Endothelial cell of umbilical vein (primary cell): ENCODE measurements at regions not wholly inside any gene's neighbourhood (a gene's known extent, or its start where the extent isn't known, plus 50 kb on each side); places are given as distances from the start of the nearest gene placed in this dataset.

Experiments
- BruUV-seq: library from RNA; stranded (reverse); fragments of 400-500 nt; replicated peaks from 2 replicates; lab custom pipeline; 2021; lab: Mats Ljungman, UMichigan
- CTCF ChIA-PET: fragments of 300-600, 350-600 bp; sonication (Branson Sonifier 250); formaldehyde crosslinking; loops from one replicate; lab custom pipeline; 2021; ENCODE audit warnings: antibody characterized with exemption, inconsistent platforms; lab: Charles Lee
- POLR2A ChIA-PET: fragments of 300-600, 350-600 bp; sonication (Branson Sonifier 250); formaldehyde crosslinking; loops from one replicate; lab custom pipeline; 2021; ENCODE audit warnings: antibody characterized with exemption, inconsistent platforms; lab: Charles Lee
- DNase-seq: peaks from one replicate; pipeline ENCODE4 v3.0.0-alpha.2; 2011; ENCODE audit warnings: low read depth, low spot score
- FAIRE-seq: peaks from 2 replicates; lab custom pipeline; 2011; peaks lifted over from hg19 to GRCh38; lab: Jason Lieb, UNC
- H2AFZ ChIP-seq: 2 replicates; pipeline ENCODE4 v1.6.0; 2012; ENCODE audit warnings: low read depth, low read length, control low read depth, inconsistent platforms
- H3K27ac ChIP-seq: 2 replicates; pipeline ENCODE4 v1.5.1; 2011; ENCODE audit warnings: low read depth, mild to moderate bottlenecking, control low read depth, low read length, moderate library complexity; ENCODE audit not compliant: insufficient read depth
- H3K27me3 ChIP-seq, 2 experiments: 2 replicates each; pipeline versions ENCODE4 v1.6.0 to v1.6.1; 2011; ENCODE audit warnings: low read length in 2 of 2, mixed read lengths in 1 of 2; ENCODE audit not compliant: control insufficient read depth in 2 of 2, insufficient read depth in 2 of 2
- H3K36me3 ChIP-seq, 2 experiments: 2 replicates in 1 of 2; 3 replicates in 1 of 2; pipeline ENCODE4 v1.5.1; 2011; ENCODE audit warnings: low read length in 2 of 2, mild to moderate bottlenecking in 1 of 2, moderate library complexity in 1 of 2; ENCODE audit not compliant: control insufficient read depth in 2 of 2, insufficient read depth in 2 of 2; ENCODE audit errors: extremely low read depth in 1 of 2
- H3K4me1 ChIP-seq: 3 replicates; pipeline ENCODE4 v1.5.1; 2011; ENCODE audit warnings: mild to moderate bottlenecking, low read length; ENCODE audit not compliant: control insufficient read depth, insufficient read depth; ENCODE audit errors: extremely low read depth
- H3K4me2 ChIP-seq: 2 replicates; pipeline ENCODE4 v1.6.1; 2011; ENCODE audit warnings: low read length, control low read depth, mixed read lengths; ENCODE audit not compliant: insufficient read depth
- H3K4me3 ChIP-seq, 3 experiments: fragments of 200-600 bp in 1 of 3; sonication (generic), shearing (Covaris generic) in 1 of 3; replicated peaks in 1 of 3; 2 replicates each; pipeline ENCODE4 v1.5.1; 2011 to 2016; ENCODE audit warnings: control low read depth in 3 of 3, low read length in 3 of 3, mild to moderate bottlenecking in 2 of 3, inconsistent platforms in 1 of 3, low read depth in 1 of 3, moderate library complexity in 1 of 3; ENCODE audit not compliant: insufficient read depth in 1 of 3
- H3K79me2 ChIP-seq: 2 replicates; pipeline ENCODE4 v1.6.0; 2012; ENCODE audit warnings: low read length, inconsistent platforms; ENCODE audit not compliant: control insufficient read depth, insufficient read depth
- H3K9ac ChIP-seq: replicated peaks from 2 replicates; pipeline ENCODE3; 2011; ENCODE audit warnings: low read length, control low read depth; ENCODE audit not compliant: insufficient read depth; ENCODE audit errors: extremely low read depth
- H3K9me1 ChIP-seq: replicated peaks from 3 replicates; pipeline ENCODE4 v1.6.0; 2011; ENCODE audit warnings: mild to moderate bottlenecking, low read length; ENCODE audit not compliant: control insufficient read depth, insufficient read depth; ENCODE audit errors: extremely low read depth
- H3K9me3 ChIP-seq: replicated peaks from 2 replicates; pipeline ENCODE4 v1.5.1; 2012; ENCODE audit warnings: low read length, inconsistent platforms; ENCODE audit not compliant: control insufficient read depth, insufficient read depth
- H4K20me1 ChIP-seq: replicated peaks from 2 replicates; pipeline ENCODE3; 2011; ENCODE audit warnings: mild to moderate bottlenecking, low read length; ENCODE audit not compliant: control insufficient read depth, insufficient read depth; ENCODE audit errors: extremely low read depth
- CTCF ChIP-seq, 2 donors: IDR thresholded peaks; 1 replicate in 1 of 2; 2 replicates in 1 of 2; pipeline ENCODE4 v1.5.1; 2011; ENCODE audit warnings: low read length in 2 of 2, mild to moderate bottlenecking in 2 of 2, moderate library complexity in 2 of 2, control low read depth in 1 of 2, inconsistent platforms in 1 of 2, low read depth in 1 of 2; ENCODE audit not compliant: insufficient read depth in 1 of 2; ENCODE audit errors: extremely low read depth in 1 of 2
- EZH2 ChIP-seq: IDR thresholded peaks from 2 replicates; pipeline ENCODE4 v1.6.1; 2012; ENCODE audit warnings: borderline replicate concordance, low read depth, mild to moderate bottlenecking, moderate library complexity, low read length, inconsistent platforms; ENCODE audit not compliant: severe bottlenecking
- FOS ChIP-seq: IDR thresholded peaks from 2 replicates; pipeline ENCODE4 v1.6.1; 2011; ENCODE audit warnings: mild to moderate bottlenecking, low read length, moderate library complexity, borderline replicate concordance; ENCODE audit not compliant: insufficient read depth
- GATA2 ChIP-seq: IDR thresholded peaks from 2 replicates; pipeline ENCODE4 v1.7.0; 2011; ENCODE audit warnings: low read depth, mild to moderate bottlenecking, moderate library complexity, mixed read lengths, low read length; ENCODE audit not compliant: insufficient read length, insufficient read depth
- JUN ChIP-seq: IDR thresholded peaks from 2 replicates; pipeline ENCODE4 v1.6.1; 2011; ENCODE audit warnings: borderline replicate concordance, low read depth; ENCODE audit not compliant: insufficient read length, insufficient read depth
- MAX ChIP-seq: IDR thresholded peaks from 2 replicates; pipeline ENCODE4 v1.6.1; 2011; ENCODE audit not compliant: insufficient read depth, insufficient read length
- MYC ChIP-seq: IDR thresholded peaks from one replicate; pipeline ENCODE4 v1.6.1; 2011; ENCODE audit warnings: mild to moderate bottlenecking, low read depth, low read length
- POLR2A ChIP-seq: IDR thresholded peaks from 2 replicates; pipeline ENCODE4 v1.6.1; 2012; ENCODE audit warnings: low read depth, mild to moderate bottlenecking, control low read depth, low read length
- POLR2AphosphoS5 ChIP-seq: IDR thresholded peaks from 2 replicates; pipeline ENCODE4 v1.6.1; 2012; ENCODE audit warnings: low read depth, mild to moderate bottlenecking, control low read depth, low read length, moderate library complexity; ENCODE audit not compliant: insufficient read depth
- dilution Hi-C: fragments of 300-500 bp; cut with MboI; formaldehyde crosslinking; loops from one replicate; pipeline ENCODE4 v1.15.0; 2019; ENCODE audit warnings: low sequenced_read_pairs; ENCODE audit not compliant: extremely low pct_ligation_motif_present
- intact Hi-C: fragments of 100-400 bp; cut with micrococcal nuclease; formaldehyde crosslinking; loops from one replicate; pipeline ENCODE4 v1.10.0; 2022

DNA sequence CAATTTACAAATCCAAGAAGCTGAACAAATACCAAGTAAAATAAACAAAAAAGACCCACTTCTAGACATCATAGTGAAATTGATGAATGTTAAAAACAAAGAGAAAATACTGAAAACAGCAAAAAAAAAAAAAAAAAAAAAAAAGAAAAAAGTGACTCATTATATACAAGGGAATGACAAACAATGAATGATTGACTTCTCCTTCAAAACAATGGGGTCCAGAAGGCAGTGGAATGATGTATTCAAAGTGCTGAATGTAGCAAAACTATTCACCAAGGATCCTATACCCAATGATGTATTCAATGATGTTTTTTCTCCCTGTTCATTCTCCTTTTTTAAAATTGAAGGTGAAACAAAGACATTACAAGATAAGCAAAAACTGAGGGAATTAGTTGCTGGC, 650.0 kb downstream of the UTRN start:
- ChIA-PET CTCF (interaction anchor here (0.6 kb wide), 1 partner anchor 197 kb away, joined by 3 read pairs; no protein-coding TSS in a partner anchor), POLR2A (no interaction called here)
- no peaks in the 10 kb centered on the region for H3K9me1 ChIP-seq
- H3K9me3 ChIP-seq, result no peaks in the 10 kb centered on the region
- no peaks in the 10 kb centered on the region for H3K79me2 ChIP-seq
- no peaks in the 10 kb centered on the region for H3K36me3 ChIP-seq
- intact Hi-C loops, result loop anchor here (10.0 kb wide), 1 partner anchor 280 kb away; no protein-coding TSS in a partner anchor
- FAIRE-seq, result peak; percentile 53
- dilution Hi-C loops, result no loop called here
- no peak overlapping the region for H2AFZ ChIP-seq
- H3K9ac ChIP-seq, result no peak overlapping the region
- DNase-seq, result peak; percentile 25
- no peak for TF ChIP-seq EZH2
- peak; percentile 44 for TF ChIP-seq JUN
- TF ChIP-seq FOS, result peak; percentile 9
- TF ChIP-seq POLR2A, result no peak
- no peak for TF ChIP-seq CTCF (IDR thresholded peaks at IDR 0.05; ENCODE audit: extremely low read depth in 1 of 2, insufficient read depth in 1 of 2, low read depth in 1 of 2, low read length in 2 of 2)
- TF ChIP-seq MYC, result no peak
- TF ChIP-seq GATA2, result no peak
- TF ChIP-seq POLR2AphosphoS5, result no peak
- no peak for TF ChIP-seq MAX
- H4K20me1 ChIP-seq, result no peaks in the 10 kb centered on the region
- no peaks in the 10 kb centered on the region for H3K4me1 ChIP-seq
- no peaks in the 10 kb centered on the region for H3K27me3 ChIP-seq
- H3K27ac ChIP-seq, result no peak overlapping the region
- no peak overlapping the region for H3K4me2 ChIP-seq
- H3K4me3 ChIP-seq, result no peak overlapping the region
- no TSS peak for BruUV-seq
